Stimulated activated CD8-positive, alpha-beta memory T cell treated with anti-CD3 and anti-CD28 coated beads, Interleukin-4, amount 100 ng/mL, for 4 hours (primary cell): ENCODE measurements at regions not wholly inside any gene's neighbourhood (a gene's known extent, or its start where the extent isn't known, plus 50 kb on each side); places are given as distances from the start of the nearest gene placed in this dataset.

ENCODE experiments used
- DNase-seq, 2 donors: peaks; one replicate each; pipeline ENCODE4 v3.0.0-alpha.2; 2020; ENCODE audit warnings: low read depth in 2 of 2, low spot score in 1 of 2

DNA sequence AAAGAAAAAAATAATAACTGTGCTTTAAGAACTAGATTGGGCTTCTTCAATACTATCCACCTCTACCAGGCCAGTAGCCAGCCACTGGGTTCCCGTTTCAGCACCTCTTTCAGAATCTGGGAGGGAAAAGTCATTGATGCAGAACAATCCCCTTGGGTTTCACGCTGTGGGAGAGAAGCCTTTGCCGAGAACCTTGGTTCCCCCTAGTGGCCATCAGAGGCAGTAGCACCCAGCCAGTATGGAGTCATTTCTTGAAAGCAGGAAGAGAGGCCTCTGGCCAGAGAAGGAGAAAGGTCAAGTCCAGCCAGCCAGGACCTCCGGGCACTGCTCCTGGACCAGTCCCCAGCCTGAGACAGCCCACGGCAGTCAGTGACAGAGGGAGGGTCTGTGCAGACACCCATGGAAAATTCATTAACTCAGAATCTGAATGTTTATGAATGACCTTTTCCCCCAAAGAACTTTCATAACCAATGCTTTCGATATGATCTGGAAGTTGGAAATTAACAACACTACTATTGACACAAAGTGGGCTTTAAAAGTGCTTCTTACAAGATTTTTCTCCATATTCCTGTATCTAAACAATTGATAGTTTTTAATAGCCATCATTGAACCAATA, 51.2 kb upstream of the CDH5 start:
- DNase-seq = peak; percentile 1 to 19

DNA sequence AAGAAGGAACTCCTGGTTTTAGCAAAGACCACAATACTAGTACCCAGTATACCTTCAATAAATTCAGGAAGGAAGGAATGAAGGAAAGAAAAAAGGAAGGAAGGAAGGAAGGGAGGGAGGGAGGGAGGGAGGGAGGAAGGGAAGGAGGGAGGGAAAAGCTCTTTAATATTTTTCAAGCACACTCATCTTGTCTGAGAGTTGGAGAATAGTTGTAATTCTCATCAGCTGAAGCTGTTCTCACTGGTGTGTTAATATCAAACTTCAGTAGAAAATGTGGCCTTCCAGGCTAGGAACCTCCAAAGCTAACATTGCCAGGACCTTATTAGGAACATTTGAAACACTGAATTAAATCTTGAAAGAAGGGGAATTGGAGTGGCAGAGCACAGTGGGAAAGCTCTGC, 55.2 kb upstream of the CDH5 start:
- no peak for DNase-seq

DNA sequence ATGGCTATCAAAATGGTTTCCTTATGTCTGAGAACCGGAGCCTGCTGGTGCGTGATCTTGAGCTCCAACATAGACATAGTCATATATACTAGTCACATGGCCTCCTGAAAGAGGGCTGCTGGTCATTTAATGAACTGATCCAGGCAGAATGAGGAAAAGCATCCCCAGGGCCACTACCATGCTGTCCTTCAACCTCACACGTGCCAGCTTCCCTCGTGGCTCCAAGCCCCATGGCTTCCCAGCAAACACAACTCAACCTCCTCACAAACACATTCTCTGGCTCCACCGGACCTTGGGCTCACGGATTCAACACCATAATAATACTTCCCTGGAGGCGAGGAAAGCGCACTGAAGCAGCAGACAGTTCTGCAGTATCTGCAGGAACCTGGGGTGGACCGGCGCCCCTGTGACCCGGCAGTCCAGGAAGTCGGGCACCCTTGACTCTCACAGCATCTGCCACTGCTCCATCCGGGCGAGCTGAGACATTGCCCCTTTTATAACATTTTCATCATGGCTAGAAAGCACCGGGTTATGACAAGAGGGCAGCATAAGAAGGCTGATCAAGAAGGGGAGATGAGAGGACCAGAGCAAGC, 57.2 kb upstream of the CDH5 start:
- DNase-seq = no peak

DNA sequence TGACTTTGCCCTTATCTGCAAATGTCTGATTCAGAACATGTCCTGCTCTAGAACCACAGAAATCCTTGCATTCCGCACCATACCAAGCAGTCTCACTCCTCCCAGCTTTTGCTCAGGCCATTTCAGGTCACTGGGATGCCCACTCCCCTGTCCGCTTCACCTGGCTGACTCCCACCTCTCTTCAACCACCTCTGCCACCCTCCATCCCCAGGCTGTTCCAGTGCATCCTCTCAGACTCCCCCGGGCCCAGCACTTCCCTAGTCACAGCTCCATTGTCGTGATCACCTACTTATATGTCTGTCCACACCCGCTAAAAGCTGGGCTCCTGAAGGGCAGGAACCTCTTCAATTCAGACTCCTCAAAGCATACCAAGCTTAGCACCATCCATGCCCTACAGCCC, 58.4 kb upstream of the CDH5 start:
- no peak for DNase-seq

DNA sequence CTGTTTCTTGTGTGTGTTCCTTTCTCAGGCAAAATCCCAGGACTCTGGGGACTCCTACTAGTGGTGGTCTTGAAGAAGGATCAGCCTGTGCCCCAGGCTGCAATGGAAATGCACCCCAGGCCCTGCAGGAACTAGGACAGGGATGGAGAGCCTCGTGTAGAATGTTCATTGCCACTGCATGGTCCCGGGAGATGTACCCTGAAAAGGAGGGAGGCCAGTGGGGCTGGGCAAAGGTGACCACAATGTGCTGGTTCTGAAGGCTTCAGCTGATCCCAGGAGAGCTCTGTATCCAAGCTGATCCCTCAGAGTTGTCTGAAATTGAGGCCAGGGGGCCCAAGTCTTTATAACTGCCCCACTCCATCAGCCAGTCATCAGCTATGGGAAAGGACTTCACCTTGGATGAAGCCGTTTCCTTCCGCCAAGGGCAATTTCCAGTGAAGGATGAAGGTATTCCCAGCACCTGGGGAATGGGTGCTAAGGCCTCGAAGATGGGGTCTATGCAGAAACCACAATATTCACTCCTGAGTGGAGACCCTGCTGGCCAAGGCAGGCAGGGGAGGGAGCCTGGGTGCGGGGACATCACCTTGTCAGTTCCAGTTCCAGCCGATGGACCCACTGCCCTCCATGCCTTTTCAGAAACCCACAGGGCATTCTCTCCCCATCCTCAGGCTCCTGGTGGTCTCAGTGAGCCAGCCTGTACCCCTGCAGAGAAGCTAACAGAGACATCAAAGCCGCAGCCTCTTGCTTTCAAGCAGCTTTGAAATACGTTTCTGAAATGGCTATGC, 59.9 kb upstream of the CDH5 start:
- no peak for DNase-seq

DNA sequence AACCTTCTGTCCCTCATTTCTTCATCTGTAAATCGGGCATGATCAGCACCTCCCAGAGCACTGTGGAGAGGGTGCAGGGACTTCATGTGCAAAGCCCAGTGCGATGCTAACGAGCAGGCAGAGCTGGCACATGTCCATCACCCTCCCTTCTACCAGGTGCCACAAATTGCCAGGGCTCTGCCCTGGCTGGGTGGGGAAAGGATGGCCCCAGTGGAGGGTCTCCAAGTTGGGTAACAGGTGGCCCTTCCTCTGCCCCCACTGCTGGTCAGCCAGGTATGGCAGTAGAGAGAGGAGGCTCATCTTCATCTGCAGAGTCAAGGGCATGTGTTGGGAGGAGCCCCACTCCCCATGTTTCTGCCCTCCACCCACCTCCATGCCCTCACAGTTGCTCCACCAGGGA, 61.5 kb upstream of the CDH5 start:
- DNase-seq = no peak

DNA sequence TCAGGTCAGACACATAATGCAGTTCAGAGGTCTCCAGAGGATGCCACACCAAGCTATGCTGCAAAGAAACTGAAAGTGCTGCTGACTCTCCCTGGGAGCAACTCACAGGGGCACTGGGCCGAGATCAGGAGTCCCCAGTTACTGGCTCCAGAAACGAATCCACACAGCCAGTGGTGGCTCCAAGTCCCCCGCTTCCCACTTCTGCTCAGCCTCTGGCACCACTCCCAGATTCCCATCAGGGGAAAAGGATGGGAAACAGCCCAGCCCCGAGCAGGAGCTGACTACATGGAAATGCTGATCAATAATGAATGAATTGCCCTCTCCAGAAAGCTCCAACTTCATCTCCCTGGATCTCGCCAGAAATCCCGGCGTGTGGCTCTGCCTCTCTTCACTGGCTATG, 62.3 kb upstream of the CDH5 start:
- DNase-seq = no peak

DNA sequence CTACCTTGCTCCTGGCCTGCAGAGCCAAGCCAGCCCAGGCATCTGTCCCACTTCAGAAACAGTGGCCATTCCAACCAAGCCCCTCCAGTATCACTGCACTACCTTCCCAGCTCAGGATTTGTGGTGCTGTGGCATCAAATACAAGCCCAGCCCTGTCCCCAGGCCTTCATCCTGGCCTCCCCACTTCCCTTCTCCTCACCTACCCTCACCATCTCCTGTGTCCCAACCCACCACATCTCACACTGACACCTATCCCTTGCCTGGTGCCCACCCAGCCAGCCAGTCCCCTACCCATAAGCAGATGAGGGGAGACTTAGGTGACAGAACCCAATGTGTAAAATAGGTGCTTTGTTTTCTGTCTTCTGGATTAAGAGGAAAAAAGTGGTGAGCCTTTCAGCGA, 66.0 kb upstream of the CDH5 start:
- DNase-seq = no peak

DNA sequence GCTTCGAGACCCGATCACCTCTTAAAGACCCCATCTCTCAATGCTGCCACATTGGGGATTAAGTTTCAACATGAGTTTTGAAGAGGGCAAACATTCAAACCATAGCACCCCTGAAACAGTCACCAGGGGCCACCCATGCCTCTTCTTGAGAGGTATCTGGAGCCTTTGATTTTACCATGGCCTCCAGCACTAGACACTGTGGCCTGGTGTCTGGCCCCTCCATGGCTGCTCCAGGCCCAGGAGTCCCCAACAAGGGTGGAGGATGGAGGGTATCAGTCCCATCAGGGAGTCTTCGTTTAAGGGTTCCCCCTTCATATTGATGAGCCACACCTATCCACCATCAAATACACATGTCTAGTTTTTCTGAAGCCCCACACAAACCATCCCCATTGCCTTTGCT, 66.5 kb upstream of the CDH5 start:
- no peak for DNase-seq

DNA sequence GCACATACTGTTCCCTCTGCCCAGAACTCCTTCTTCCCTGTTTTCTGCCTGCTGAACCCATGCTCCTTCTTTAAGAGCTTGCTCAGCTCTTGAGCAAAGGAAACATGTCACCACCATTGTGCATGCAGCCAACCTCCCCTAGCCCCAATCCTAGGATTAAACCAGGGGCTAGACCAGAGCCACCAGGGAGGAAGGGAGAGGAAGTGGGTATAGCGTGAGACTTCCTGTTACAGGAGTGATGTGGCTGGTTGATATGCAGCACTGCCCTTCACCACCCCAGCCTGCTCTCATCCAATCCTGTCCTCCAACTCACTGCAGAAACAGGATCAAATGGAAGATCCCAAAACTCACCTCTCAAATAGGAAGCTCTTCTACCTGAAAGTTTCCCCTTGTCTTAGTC, 67.1 kb upstream of the CDH5 start:
- DNase-seq = no peak

DNA sequence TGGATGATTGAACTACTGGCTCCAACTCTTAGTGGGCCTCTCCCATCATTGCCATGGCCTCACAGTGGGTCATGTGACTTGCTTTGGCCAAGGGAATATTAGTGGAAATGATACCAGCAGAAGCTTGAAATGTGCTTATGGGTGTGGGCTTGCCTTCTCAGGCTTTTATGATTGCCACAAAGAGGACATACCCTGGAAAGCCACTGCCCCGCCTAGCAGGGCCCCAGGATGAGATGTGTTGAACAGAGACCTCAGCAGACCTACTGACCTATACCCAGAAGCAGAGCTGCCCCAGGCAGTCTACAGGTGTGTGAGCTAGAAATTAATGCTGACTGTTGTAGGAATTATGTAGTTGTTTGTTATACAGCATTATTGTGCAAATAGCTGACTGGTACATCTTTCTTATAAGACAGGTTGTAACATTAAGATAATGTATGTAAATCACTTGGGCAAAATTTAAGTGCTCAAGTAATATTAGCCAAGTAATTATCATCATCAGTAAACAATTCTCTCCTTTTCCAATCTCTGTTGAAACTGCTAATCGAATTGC, 67.8 kb upstream of the CDH5 start:
- DNase-seq = no peak

DNA sequence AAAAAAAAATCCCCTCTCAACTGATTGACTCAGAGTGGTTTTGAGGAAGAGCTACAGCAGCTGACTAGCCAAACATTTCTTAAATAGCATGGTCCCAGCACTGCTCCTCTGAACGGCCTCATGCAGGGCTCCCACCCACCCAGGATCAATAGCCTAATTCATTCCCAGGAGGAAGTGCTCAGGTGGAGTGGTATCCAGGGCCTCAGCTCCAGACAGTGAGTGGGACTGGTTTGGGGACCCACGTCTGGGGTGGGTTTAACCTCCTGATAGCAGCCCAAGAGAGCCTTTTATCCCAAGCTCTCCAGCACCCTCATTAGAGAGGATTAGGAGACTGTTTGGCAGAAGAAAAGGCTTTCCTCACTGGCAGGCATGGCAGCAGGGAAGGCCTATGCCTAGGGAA, 68.5 kb upstream of the CDH5 start:
- no peak for DNase-seq

DNA sequence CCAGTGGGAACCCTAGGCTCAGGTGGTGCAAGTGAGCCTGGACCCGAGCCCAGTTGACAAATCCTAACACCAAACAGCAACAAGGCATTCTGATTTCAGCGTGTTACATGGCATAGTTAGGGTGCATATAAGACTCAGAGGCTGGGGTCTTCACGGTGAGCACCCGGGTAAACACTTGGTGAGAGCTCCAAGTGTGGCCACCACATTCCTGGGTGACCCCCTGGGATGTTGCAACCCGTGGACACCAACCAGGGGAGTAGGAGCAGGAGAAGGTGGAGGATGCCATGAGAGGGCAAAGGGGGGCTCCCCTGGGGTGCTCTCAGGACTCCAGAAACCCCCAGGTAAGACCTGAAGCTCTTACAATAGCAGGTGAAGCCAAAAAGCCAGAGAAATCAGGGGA, 69.9 kb upstream of the CDH5 start:
- no peak for DNase-seq

DNA sequence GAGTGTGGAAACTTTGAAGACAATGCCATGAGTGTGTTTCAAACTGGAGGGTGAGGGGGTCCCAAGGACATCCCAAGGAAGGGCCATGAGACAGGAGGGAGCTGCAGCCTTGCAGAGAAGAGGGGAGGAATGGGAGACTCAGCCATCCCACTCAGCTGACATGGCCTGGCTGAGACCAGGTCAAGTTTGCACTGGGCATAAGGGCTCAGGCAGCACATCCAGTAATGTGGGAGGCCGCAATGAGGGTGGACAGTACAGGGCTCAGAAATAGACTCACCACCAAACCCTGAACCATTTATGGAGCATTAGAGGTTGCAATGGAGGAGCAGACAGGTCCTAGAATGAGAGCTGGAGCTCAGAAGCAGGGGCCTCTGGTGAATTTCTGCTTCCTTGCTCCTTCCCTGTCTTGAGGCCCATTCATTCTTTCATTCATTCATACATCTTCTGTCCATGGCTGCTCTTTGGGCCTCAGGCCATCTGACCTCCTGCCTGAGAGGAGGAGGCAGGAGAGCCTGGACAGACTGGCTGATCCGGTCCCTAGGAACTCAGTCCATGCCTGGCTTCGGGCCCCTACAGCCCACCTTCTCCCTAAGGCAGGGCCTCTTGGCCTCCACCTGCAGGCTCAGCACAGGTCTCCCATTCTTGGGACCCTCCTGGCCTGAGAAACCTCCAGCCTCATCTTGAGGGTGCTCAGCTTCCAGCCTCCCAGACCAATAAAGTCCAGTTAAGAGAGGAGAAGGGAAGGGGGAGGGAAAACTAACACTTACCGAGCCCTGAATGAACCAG, 70.5 kb upstream of the CDH5 start:
- DNase-seq = no peak

DNA sequence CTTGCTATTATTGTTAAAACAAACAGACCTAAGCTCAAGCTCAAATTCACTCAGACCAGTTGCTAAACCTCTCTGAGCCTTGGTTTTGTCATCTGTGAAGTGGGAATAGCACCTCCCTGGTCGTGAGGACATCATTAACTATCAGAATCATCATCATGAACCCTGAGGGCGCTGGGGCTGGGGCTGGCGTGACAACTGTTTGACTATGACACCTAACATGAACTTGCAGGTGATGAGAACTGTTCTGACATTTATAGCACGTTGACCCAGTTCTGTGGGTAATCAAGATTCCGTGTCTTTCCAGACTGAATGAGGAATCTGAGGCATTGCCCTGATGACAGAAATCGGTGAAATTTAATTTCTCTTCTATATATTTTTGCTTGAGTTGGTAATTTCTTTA, 71.3 kb upstream of the CDH5 start:
- no peak for DNase-seq

DNA sequence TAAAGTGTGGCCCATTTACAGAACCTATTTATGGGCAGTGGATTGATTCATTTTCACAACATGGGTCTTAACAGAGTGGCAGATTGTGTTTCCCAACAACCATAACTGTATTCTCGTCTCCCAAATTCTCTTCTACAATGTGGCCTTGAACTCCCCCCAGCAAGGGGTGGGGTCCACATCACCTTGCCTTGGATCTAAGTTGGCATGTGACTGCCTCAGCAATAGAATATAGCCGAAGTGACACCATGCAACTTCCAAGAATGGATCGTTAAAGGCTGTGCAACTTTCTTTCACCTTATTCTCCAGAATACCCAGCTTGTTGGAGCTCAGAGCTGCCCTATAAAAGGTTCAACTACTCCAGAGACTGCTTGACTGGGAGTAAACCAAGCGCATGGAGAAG, 72.0 kb upstream of the CDH5 start:
- DNase-seq = no peak

DNA sequence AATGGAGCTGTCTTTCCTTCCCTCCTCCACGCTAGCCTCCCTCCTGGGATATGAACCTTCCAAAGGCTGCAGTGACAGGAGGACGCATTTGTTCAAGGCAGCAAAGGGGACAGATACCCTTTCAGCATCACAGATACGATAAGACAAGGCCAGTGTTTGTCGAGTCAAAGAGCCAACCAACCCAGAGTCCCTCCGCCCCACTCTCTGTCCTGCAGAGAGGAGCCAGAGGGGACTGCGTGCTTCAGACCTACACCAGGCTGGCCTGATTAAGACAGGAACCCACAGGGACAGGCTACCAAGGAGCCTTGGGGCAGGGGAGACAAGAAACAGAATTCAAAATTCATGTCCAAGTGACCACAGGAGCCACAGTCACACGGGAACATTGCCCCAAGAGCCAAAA, 72.6 kb upstream of the CDH5 start:
- no peak for DNase-seq

DNA sequence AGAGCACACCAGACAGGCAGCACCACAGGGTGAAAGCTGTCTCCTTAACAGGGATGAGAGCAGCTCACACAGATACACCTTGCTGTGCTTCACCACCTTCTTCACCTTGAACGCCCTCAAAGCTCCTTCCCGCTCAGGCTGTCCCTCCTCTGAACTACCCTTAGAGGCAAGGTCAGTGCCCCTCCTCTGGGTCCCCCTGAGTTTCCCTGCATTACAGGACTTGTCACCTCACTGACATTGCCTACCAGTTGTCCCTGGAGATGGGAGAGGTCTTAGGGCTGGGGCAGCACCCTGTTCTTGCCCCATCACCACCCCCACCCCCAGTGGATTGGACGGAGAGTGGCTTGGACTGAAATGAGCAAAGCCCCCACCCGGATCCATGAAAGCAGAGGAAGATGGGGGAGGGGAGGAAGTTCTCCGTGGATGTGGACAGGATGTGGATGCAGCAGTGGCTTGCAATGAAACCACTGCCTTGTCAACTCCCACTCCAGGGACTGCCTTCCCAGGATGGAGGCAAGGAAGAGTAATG, 73.2 kb upstream of the CDH5 start:
- no peak for DNase-seq

DNA sequence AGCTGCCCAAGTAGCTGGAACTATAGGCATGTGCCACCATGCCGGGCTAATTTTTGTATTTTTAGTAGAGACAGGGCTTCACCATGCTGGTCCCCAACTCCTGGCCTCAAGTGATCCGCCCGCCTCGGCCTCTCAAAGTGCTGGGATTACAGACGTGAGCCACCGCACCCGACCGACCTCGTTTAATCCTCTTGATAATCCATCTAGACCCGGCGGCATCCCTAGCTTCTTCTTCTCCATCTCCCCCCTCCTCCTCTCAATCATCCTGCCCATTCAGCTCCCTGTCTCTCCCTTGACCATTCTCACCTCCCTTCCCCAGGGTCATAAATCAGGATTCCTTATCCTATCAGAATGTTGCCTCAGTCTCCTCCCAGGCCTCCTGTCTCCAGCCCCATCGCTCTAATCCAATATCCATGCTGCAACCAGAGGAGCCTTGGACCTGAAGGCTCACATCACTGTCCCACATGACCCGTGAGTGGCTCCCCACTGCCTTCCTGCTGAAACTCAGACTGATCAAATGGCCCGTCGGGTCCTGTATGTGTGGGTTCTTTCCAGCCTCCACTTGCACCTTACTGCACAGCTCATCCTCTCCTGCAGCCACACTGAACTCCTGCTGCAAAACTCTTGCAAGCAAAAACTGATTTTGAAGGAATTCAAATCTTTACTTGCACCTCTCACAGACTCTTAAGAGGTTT, 74.1 kb upstream of the CDH5 start:
- no peak for DNase-seq

DNA sequence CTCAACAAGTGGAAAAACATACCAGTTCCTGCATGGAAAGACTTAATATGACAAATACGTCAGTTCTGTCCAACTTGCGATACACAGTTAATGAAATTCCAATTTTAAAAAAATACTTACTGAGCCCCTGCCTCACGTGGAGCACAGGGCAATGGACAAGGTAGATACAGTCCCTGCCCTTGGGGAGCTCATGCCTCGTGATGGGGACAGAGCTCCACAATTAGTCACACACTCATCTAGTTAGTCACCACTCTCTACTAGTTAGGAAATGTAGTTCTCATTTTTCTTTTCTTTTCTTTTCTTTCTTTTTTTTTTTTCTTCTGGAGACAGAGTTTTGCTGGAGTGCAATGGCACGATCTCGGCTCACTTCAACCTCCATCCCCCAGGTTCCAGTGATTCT, 74.7 kb upstream of the CDH5 start:
- no peak for DNase-seq

DNA sequence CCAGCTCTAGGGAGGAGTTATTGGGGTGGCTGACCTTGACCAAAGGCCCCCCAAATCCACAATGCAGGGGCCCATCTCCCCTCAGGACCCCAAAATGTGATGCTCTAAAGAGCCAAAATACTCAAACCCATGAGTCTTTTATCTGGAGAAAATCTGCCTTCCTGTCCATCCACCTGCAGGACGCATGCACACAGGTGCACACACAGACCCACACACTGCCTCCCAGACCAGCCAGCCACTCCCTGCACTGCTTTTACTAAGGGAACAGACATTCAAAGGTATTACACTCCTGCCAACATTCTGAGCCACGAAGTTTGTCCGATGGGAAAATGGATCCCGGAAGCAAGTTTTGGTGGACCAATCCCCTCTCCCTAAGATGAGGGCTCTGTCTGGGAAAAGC, 76.1 kb upstream of the CDH5 start:
- no peak for DNase-seq
